ENCODE measurements at regions not wholly inside any gene's neighbourhood (a gene's known extent, or its start where the extent isn't known, plus 50 kb on each side); places are given as distances from the start of the nearest gene placed in this dataset.

DNA sequence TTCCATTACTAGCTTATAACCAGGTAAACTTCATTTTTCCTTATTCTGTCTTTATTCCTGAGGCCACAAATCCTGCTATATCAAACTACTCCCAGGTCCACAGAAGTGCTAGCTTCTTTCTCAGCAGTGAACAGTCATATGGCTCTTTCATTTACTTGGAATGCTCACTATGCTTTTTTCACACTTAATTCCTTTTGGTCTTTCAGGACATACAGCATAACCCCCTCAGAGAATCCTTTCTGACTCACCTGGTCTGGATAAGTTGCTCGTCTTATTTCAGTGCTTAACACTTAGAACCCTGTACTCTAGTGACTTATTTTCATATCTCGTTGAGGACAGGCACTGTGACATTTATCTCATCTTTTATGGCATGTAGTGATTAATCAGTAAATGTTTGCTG, 325.0 kb upstream of the UBE2E3 start:
- Histone ChIP-seq H3K36me3 (no peaks in the 10 kb centered on the region), H3K27me3 (no peaks in the 10 kb centered on the region), H3K27ac (no peak overlapping the region), H3K4me3 (no peak overlapping the region), H3K9me3 (no peaks in the 10 kb centered on the region), H3K4me1 (no peaks in the 10 kb centered on the region)
- WGBS, 2 donors = 56 to 75% methylated on average over 2 of the region's 2 CpGs
- no peak for DNase-seq
- intact Hi-C loops (cut with DNase I) = no loop called here
- TF ChIP-seq, protein P1, sequence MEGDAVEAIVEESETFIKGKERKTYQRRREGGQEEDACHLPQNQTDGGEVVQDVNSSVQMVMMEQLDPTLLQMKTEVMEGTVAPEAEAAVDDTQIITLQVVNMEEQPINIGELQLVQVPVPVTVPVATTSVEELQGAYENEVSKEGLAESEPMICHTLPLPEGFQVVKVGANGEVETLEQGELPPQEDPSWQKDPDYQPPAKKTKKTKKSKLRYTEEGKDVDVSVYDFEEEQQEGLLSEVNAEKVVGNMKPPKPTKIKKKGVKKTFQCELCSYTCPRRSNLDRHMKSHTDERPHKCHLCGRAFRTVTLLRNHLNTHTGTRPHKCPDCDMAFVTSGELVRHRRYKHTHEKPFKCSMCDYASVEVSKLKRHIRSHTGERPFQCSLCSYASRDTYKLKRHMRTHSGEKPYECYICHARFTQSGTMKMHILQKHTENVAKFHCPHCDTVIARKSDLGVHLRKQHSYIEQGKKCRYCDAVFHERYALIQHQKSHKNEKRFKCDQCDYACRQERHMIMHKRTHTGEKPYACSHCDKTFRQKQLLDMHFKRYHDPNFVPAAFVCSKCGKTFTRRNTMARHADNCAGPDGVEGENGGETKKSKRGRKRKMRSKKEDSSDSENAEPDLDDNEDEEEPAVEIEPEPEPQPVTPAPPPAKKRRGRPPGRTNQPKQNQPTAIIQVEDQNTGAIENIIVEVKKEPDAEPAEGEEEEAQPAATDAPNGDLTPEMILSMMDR (IDR thresholded peaks at IDR 0.05) = no peak
- TF ChIP-seq EP300 (IDR thresholded peaks at IDR 0.05) (no peak), POLR2A (IDR thresholded peaks at IDR 0.05) (no peak), POLR2AphosphoS5 (IDR thresholded peaks at IDR 0.05) (no peak)

DNA sequence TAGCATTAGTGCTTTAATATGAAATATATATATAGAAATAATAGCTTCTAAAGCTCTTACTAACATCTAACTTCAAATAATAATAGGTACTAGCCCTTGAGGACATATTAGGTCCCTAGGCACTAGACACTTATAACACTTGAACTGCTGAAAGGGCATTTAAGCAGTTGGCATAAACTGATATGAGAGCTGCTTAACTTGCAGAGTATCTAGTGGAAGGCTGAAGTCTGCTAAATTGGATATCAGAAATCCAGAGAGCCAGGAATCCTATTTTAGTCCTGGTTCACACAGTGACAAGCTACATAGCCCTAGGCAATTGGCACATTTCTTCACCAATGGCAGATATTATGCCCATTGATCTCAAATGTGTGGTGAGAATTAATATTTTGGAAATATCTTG, 326.9 kb upstream of the UBE2E3 start:
- intact Hi-C loops (cut with DNase I) = no loop called here

DNA sequence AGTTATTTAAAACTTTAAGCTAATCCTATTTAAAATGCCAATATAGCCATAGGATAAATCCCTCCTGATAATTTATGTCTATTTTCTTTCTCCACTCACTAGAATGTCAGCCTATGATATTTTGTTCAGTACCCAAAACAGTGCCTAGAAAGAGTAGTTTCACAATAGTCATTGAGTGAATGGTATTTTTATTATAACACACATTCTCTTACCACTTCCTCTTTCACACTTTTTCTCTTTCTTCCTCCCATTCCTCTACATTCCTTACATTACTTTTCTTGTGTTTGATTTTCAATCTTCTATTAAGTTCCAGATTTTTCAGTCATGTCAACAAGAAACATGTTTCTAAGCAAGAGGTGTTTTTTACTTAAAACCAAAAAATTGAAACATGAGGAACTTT, 327.6 kb upstream of the UBE2E3 start:
- peaks cover 0 to 9% (median 3%) of the 10 kb centered on the region in 4 donors for H3K4me1 ChIP-seq
- H3K9me3 ChIP-seq = no peaks in the 10 kb centered on the region
- H3K27ac ChIP-seq = no peak overlapping the region
- H3K27me3 ChIP-seq = no peaks in the 10 kb centered on the region
- DNase-seq = no peak
- intact Hi-C loops (cut with DNase I) = no loop called here
- TF ChIP-seq POLR2A (IDR thresholded peaks at IDR 0.05) (no peak), POLR2AphosphoS5 (IDR thresholded peaks at IDR 0.05) (no peak), EP300 (IDR thresholded peaks at IDR 0.05) (no peak)
- TF ChIP-seq, protein P1 (IDR thresholded peaks at IDR 0.05) = no peak
- no peak overlapping the region for H3K4me3 ChIP-seq
- no peaks in the 10 kb centered on the region for H3K36me3 ChIP-seq

More for the DNA sequence above, 326.9 kb upstream of the UBE2E3 start:
- Histone ChIP-seq H3K4me3 (no peak overlapping the region), H3K27ac (no peak overlapping the region), H3K4me1 (peaks cover 0 to 2% (median 0%) of the 10 kb centered on the region in 4 donors), H3K27me3 (no peaks in the 10 kb centered on the region), H3K9me3 (no peaks in the 10 kb centered on the region), H3K36me3 (no peaks in the 10 kb centered on the region)
- TF ChIP-seq POLR2A (IDR thresholded peaks at IDR 0.05) = no peak
- no peak for TF ChIP-seq EP300 (IDR thresholded peaks at IDR 0.05)
- no peak for TF ChIP-seq POLR2AphosphoS5 (IDR thresholded peaks at IDR 0.05)
- TF ChIP-seq, protein P1 (IDR thresholded peaks at IDR 0.05) = no peak
- no peak for DNase-seq

DNA sequence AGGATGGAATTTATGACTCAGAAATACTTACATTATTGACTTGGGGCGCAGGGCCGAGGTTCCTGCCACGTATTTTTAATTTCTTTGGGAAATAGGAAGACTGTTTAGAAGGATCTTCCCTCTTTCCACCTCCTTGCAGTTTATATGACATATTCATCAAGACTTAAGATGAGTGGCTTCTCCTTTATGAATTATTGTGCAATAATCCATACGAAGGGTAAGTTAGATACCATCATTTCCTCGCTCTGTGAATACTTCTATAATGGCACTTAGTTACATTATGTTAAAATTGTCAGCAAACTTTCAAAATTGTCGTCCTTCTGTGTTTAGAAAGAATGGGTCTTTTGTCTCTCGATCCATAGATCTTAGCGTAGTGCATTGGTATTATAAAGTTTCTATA, 328.8 kb upstream of the UBE2E3 start:
- H3K36me3 ChIP-seq = no peaks in the 10 kb centered on the region
- no peak for TF ChIP-seq POLR2A (IDR thresholded peaks at IDR 0.05)
- TF ChIP-seq, protein P1 (IDR thresholded peaks at IDR 0.05) = no peak
- TF ChIP-seq POLR2AphosphoS5 (IDR thresholded peaks at IDR 0.05) = no peak
- no peak for TF ChIP-seq EP300 (IDR thresholded peaks at IDR 0.05)
- no peaks in the 10 kb centered on the region for H3K9me3 ChIP-seq
- H3K27me3 ChIP-seq = no peaks in the 10 kb centered on the region
- H3K4me3 ChIP-seq = no peak overlapping the region
- WGBS, 2 donors = 81 to 86% methylated on average over 8 of the region's 8 CpGs
- DNase-seq = no peak
- H3K27ac ChIP-seq = no peak overlapping the region
- intact Hi-C loops (cut with DNase I) = no loop called here
- peaks cover 0 to 21% (median 15%) of the 10 kb centered on the region in 4 donors for H3K4me1 ChIP-seq

DNA sequence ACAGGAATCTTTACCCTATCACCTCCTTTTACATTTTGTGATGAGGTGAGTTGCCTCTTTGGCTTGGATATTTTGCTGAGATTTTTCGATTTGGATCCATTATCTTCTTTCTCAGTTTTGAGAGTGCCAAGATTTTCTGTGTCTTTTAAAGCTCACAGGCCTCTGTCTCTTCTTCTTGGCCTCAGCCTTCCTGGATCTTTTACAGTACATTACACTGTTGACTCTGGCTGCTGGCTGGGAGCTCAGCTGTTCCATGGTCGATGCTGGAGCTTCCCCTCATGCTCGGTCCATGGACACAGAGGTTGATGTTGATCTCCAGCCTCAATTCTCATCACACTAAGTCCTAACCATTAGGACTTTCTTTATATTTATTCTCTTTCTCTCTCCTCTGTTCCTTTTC, 332.8 kb upstream of the UBE2E3 start:
- DNase-seq = no peak
- intact Hi-C loops (cut with DNase I) = no loop called here

More for the DNA sequence above, 332.8 kb upstream of the UBE2E3 start:
- H3K4me1 ChIP-seq = peaks cover 0 to 22% (median 16%) of the 10 kb centered on the region in 4 donors
- H3K27me3 ChIP-seq = no peaks in the 10 kb centered on the region
- WGBS, 2 donors = 65 to 72% methylated on average over 3 of the region's 3 CpGs
- no peaks in the 10 kb centered on the region for H3K36me3 ChIP-seq
- H3K9me3 ChIP-seq = peaks cover 0 to 3% (median 0%) of the 10 kb centered on the region in 4 donors
- H3K27ac ChIP-seq = peak overlapping the region in 1 of 4 donors; percentile 6
- no peak overlapping the region for H3K4me3 ChIP-seq
- TF ChIP-seq POLR2AphosphoS5 (IDR thresholded peaks at IDR 0.05) (no peak), EP300 (IDR thresholded peaks at IDR 0.05) (no peak), POLR2A (IDR thresholded peaks at IDR 0.05) (no peak)
- TF ChIP-seq, protein P1 (IDR thresholded peaks at IDR 0.05) = no peak

Measured in sigmoid colon (tissue), 6 donors.